H1 (cell line): ENCODE measurements at regions not wholly inside any gene's neighbourhood (a gene's known extent, or its start where the extent isn't known, plus 50 kb on each side); places are given as distances from the start of the nearest gene placed in this dataset.

Source experiments
- CTCF ChIA-PET: fragments of 300-600 bp; sonication (Branson Sonifier 250); formaldehyde crosslinking; loops from one replicate; lab custom pipeline; 2021; ENCODE audit not compliant: partially characterized antibody; lab: Charles Lee
- POLR2A ChIA-PET: fragments of 300-600 bp; sonication (Branson Sonifier 250); formaldehyde crosslinking; loops from one replicate; lab custom pipeline; 2021; ENCODE audit warnings: inconsistent platforms; ENCODE audit not compliant: partially characterized antibody; lab: Charles Lee
- DNase-seq, 2 experiments: peaks; one replicate each; pipeline versions ENCODE4 v3.0.0 to v3.0.0-alpha.2; 2010 to 2022; ENCODE audit warnings: low spot score in 2 of 2, low read depth in 1 of 2, mixed read lengths in 1 of 2
- FAIRE-seq: peaks from 2 replicates; lab custom pipeline; 2011; peaks lifted over from hg19 to GRCh38; lab: Jason Lieb, UNC
- H2AFZ ChIP-seq: 2 replicates; pipeline ENCODE4 v1.8.1; 2012; ENCODE audit warnings: low read length, inconsistent platforms
- H2AK5ac ChIP-seq: 2 replicates; pipeline ENCODE4 v1.6.1; 2013; ENCODE audit warnings: low read depth, low read length
- H2BK120ac ChIP-seq: replicated peaks from 2 replicates; pipeline ENCODE3; 2013; ENCODE audit warnings: low read depth, low read length, inconsistent platforms
- H2BK12ac ChIP-seq: 2 replicates; pipeline ENCODE4 v1.6.1; 2013; ENCODE audit warnings: low read depth, low read length
- H2BK15ac ChIP-seq: 2 replicates; pipeline ENCODE4 v1.6.1; 2013; ENCODE audit warnings: low read length
- H2BK20ac ChIP-seq: 2 replicates; pipeline ENCODE4 v1.6.1; 2013; ENCODE audit warnings: low read length
- H2BK5ac ChIP-seq: 2 replicates; pipeline ENCODE4 v1.6.1; 2013; ENCODE audit warnings: low read depth, low read length
- H3K14ac ChIP-seq: 2 replicates; pipeline ENCODE4 v1.6.1; 2013; ENCODE audit warnings: inconsistent platforms; ENCODE audit not compliant: insufficient read length
- H3K18ac ChIP-seq: 2 replicates; pipeline ENCODE4 v1.6.1; 2013; ENCODE audit warnings: low read length; ENCODE audit errors: extremely low read depth
- H3K23ac ChIP-seq: 2 replicates; pipeline ENCODE4 v1.6.1; 2013; ENCODE audit warnings: inconsistent platforms; ENCODE audit not compliant: insufficient read length
- H3K23me2 ChIP-seq: 2 replicates; pipeline ENCODE4 v1.6.1; 2013; ENCODE audit warnings: low read depth, low read length
- H3K27ac ChIP-seq: 2 replicates; pipeline ENCODE4 v1.6.1; 2011; ENCODE audit warnings: low read depth, low read length, inconsistent platforms
- H3K27me3 ChIP-seq, 4 experiments: replicated peaks in 1 of 4; 1 replicate in 1 of 4; 2 replicates in 3 of 4; pipeline versions ENCODE4 v1.6.1 to v1.8.1; 2011 to 2013; ENCODE audit warnings: low read length in 3 of 4, mild to moderate bottlenecking in 3 of 4, inconsistent platforms in 2 of 4, mixed read lengths in 2 of 4, moderate library complexity in 1 of 4; ENCODE audit not compliant: control insufficient read depth in 3 of 4, insufficient read depth in 3 of 4; ENCODE audit errors: extremely low read depth in 1 of 4
- H3K36me3 ChIP-seq, 4 experiments: 2 replicates each; pipeline versions ENCODE4 v1.6.1 to v1.8.1; 2011 to 2013; ENCODE audit warnings: mild to moderate bottlenecking in 4 of 4, low read length in 3 of 4, moderate library complexity in 2 of 4, control low read depth in 1 of 4, inconsistent platforms in 1 of 4; ENCODE audit not compliant: insufficient read depth in 4 of 4, control insufficient read depth in 2 of 4
- H3K4ac ChIP-seq: replicated peaks from 2 replicates; pipeline ENCODE3; 2013; ENCODE audit warnings: low read length, low read depth, mixed read lengths, inconsistent platforms; ENCODE audit not compliant: insufficient read length
- H3K4me1 ChIP-seq, 4 experiments: replicated peaks in 1 of 4; 1 replicate in 1 of 4; 2 replicates in 3 of 4; pipeline versions ENCODE4 v1.6.1 to v1.8.1; 2011 to 2013; ENCODE audit warnings: low read length in 3 of 4, inconsistent platforms in 2 of 4, mixed read lengths in 1 of 4; ENCODE audit not compliant: insufficient read depth in 4 of 4, control insufficient read depth in 3 of 4
- H3K4me2 ChIP-seq, 2 experiments: 2 replicates each; pipeline versions ENCODE4 v1.6.1 to v1.8.1; 2011 to 2013; ENCODE audit warnings: low read depth in 2 of 2, low read length in 2 of 2, control low read depth in 1 of 2, inconsistent platforms in 1 of 2, mild to moderate bottlenecking in 1 of 2; ENCODE audit not compliant: insufficient read depth in 1 of 2
- H3K4me3 ChIP-seq, 4 experiments: fragments of 200-600, 300-600 bp in 1 of 4; sonication (generic), shearing (Covaris generic), sonication (Bioruptor Twin) in 1 of 4; 2 replicates each; pipeline versions ENCODE4 v1.5.1 to v1.8.1; 2011 to 2016; ENCODE audit warnings: low read length in 4 of 4, low read depth in 3 of 4, control low read depth in 2 of 4, inconsistent platforms in 2 of 4, mild to moderate bottlenecking in 2 of 4, mixed read lengths in 1 of 4, moderate library complexity in 1 of 4; ENCODE audit not compliant: insufficient read depth in 2 of 4; ENCODE audit errors: extremely low read depth in 1 of 4
- H3K56ac ChIP-seq: replicated peaks from 2 replicates; pipeline ENCODE3; 2013; ENCODE audit warnings: low read depth, mild to moderate bottlenecking, mixed read lengths, low read length, inconsistent platforms; ENCODE audit not compliant: insufficient read length
- H3K79me1 ChIP-seq: 2 replicates; pipeline ENCODE4 v1.6.1; 2013; ENCODE audit warnings: low read depth, low read length, control low read depth
- H3K79me2 ChIP-seq, 2 experiments: 2 replicates each; pipeline versions ENCODE4 v1.6.1 to v1.8.1; 2012 to 2013; ENCODE audit warnings: low read length in 2 of 2, mild to moderate bottlenecking in 2 of 2, inconsistent platforms in 1 of 2; ENCODE audit not compliant: insufficient read depth in 2 of 2, control insufficient read depth in 1 of 2
- H3K9ac ChIP-seq, 4 experiments: replicated peaks in 1 of 4; 1 replicate in 1 of 4; 2 replicates in 3 of 4; pipeline versions ENCODE4 v1.6.1 to v1.8.1; 2011 to 2013; ENCODE audit warnings: low read depth in 3 of 4, low read length in 3 of 4, control low read depth in 2 of 4, mild to moderate bottlenecking in 2 of 4, moderate library complexity in 2 of 4, inconsistent platforms in 1 of 4; ENCODE audit errors: extremely low read depth in 1 of 4
- H3K9me3 ChIP-seq, 2 experiments: 2 replicates each; pipeline versions ENCODE4 v1.6.1 to v1.8.1; 2012 to 2013; ENCODE audit warnings: mild to moderate bottlenecking in 2 of 2, moderate library complexity in 2 of 2, control low read depth in 1 of 2, inconsistent platforms in 1 of 2, low read depth in 1 of 2, low read length in 1 of 2, mixed read lengths in 1 of 2; ENCODE audit not compliant: insufficient read depth in 2 of 2
- H4K20me1 ChIP-seq, 2 experiments: replicated peaks in 1 of 2; 2 replicates each; pipeline versions ENCODE3 to v1.8.1; 2011 to 2013; ENCODE audit warnings: inconsistent platforms in 2 of 2, low read length in 2 of 2, mild to moderate bottlenecking in 1 of 2; ENCODE audit not compliant: insufficient read depth in 2 of 2, control insufficient read depth in 1 of 2
- H4K5ac ChIP-seq: 2 replicates; pipeline ENCODE4 v1.6.1; 2013; ENCODE audit warnings: low read length, low read depth, mixed read lengths, inconsistent platforms; ENCODE audit not compliant: insufficient read length
- H4K8ac ChIP-seq: 2 replicates; pipeline ENCODE4 v1.8.0; 2013; ENCODE audit warnings: mild to moderate bottlenecking, moderate library complexity, low read length, inconsistent platforms; ENCODE audit not compliant: insufficient read depth; ENCODE audit errors: extremely low read depth
- H4K91ac ChIP-seq: replicated peaks from 2 replicates; pipeline ENCODE3; 2013; ENCODE audit warnings: low read length, mixed read lengths, inconsistent platforms; ENCODE audit not compliant: insufficient read length
- ATF2 ChIP-seq: IDR thresholded peaks from 2 replicates; pipeline ENCODE4 v1.6.1; 2012; ENCODE audit warnings: low read length, inconsistent platforms
- BRCA1 ChIP-seq: IDR thresholded peaks from 2 replicates; pipeline ENCODE4 v1.6.1; 2012; ENCODE audit warnings: low read depth, low read length, improper control_type of control experiment
- CTBP2 ChIP-seq: IDR thresholded peaks from 2 replicates; pipeline ENCODE4 v1.7.0; 2011; ENCODE audit warnings: borderline replicate concordance, mild to moderate bottlenecking, moderate library complexity, mixed read lengths, low read length; ENCODE audit not compliant: insufficient read depth, insufficient read length
- E2F6 ChIP-seq: IDR thresholded peaks from 2 replicates; pipeline ENCODE4 v1.6.1; 2012; ENCODE audit warnings: inconsistent platforms
- KDM4A ChIP-seq: IDR thresholded peaks from one replicate; pipeline ENCODE4 v1.7.1; 2012; ENCODE audit warnings: low read depth, mild to moderate bottlenecking, moderate library complexity, low read length, inconsistent platforms; ENCODE audit not compliant: severe bottlenecking
- MAFK ChIP-seq: IDR thresholded peaks from 2 replicates; pipeline ENCODE4 v1.6.1; 2012; ENCODE audit warnings: low read depth, mild to moderate bottlenecking, improper control_type of control experiment, low read length
- POLR2A ChIP-seq, 2 experiments: IDR thresholded peaks; 1 replicate in 1 of 2; 2 replicates in 1 of 2; pipeline ENCODE4 v1.6.1; 2011; ENCODE audit warnings: low read depth in 2 of 2, low read length in 2 of 2, mild to moderate bottlenecking in 2 of 2; ENCODE audit errors: control extremely low read depth in 1 of 2
- SIRT6 ChIP-seq: IDR thresholded peaks from one replicate; pipeline ENCODE4 v1.7.1; 2012; ENCODE audit warnings: low read length, inconsistent platforms
- SP4 ChIP-seq: IDR thresholded peaks from 2 replicates; pipeline ENCODE4 v1.6.1; 2012; ENCODE audit warnings: low read length, inconsistent platforms
- SRF ChIP-seq: IDR thresholded peaks from 2 replicates; pipeline ENCODE4 v1.6.1; 2011; ENCODE audit warnings: mild to moderate bottlenecking, low read depth, low read length, moderate library complexity
- WGBS, 2 experiments: shearing (Covaris generic) in 1 of 2; methylation state at CpG; one replicate each; pipeline versions ENCODE4 v1.1.6 to v1.1.7; 2013 to 2015; ENCODE audit warnings: low lambda C conversion rate in 2 of 2, mixed read lengths in 2 of 2, inconsistent platforms in 1 of 2, low coverage in 1 of 2, missing lambda C conversion rate in 1 of 2; ENCODE audit not compliant: insufficient replicate concordance in 2 of 2, insufficient coverage in 1 of 2, insufficient read length in 1 of 2; ENCODE audit errors: extremely low coverage in 1 of 2, missing lambda C conversion rate in 1 of 2; 5-methylcytosine and 5-hydroxymethylcytosine counted together
- TF ChIP-seq, protein P1 (sequence below): IDR thresholded peaks from 2 replicates; pipeline ENCODE4 v1.6.1; 2012; ENCODE audit warnings: inconsistent platforms

DNA sequence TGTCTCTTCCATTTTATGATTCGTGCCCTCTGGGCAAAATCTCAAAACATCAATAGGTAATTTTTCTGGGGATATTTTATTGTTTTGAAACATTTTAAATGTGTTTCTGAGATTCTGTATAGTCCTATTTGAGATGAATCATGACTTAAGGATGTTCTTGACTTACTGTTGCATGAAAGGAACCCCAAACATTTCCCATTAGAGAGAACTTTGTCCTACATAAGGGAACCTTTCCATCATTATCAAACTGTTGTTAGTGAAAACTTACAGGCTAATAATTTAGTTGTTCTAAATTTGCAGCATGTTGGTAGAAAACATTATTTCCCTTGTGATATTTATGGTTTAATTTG is 523.3 kb downstream of the PPARGC1A start:
- Histone ChIP-seq H3K23ac (no peak overlapping the region), H3K14ac (no peak overlapping the region), H3K36me3 (no peaks in the 10 kb centered on the region), H2BK120ac (no peak overlapping the region), H4K5ac (no peak overlapping the region), H3K4me3 (no peak overlapping the region), H3K4me1 (peaks cover 0 to 4% (median 1%) of the 10 kb centered on the region in 4 experiments; a peak in 3 of 7 replicates), H4K20me1 (no peaks in the 10 kb centered on the region), H4K8ac (no peak overlapping the region), H2AFZ (no peak overlapping the region), H3K4me2 (no peak overlapping the region), H3K9ac (no peak overlapping the region), H2BK20ac (no peak overlapping the region), H3K27me3 (no peaks in the 10 kb centered on the region), H3K56ac (no peak overlapping the region), H3K27ac (no peak overlapping the region), H3K4ac (no peak overlapping the region), H2BK12ac (no peak overlapping the region), H2BK15ac (no peak overlapping the region), H2AK5ac (no peak overlapping the region), H2BK5ac (no peak overlapping the region), H3K23me2 (no peaks in the 10 kb centered on the region), H3K9me3 (no peaks in the 10 kb centered on the region), H4K91ac (no peak overlapping the region), H3K18ac (no peak overlapping the region), H3K79me2 (no peaks in the 10 kb centered on the region), H3K79me1 (no peaks in the 10 kb centered on the region)
- 91% methylated on average over 1 of the region's 1 CpG; no CpG with 5 or more reads in 1 of the 2 experiments for WGBS, 2 experiments
- DNase-seq (no peak), FAIRE-seq (no peak)
- no peak for TF ChIP-seq SP4
- TF ChIP-seq BRCA1, result no peak
- no peak for TF ChIP-seq SIRT6
- no peak for TF ChIP-seq SRF
- TF ChIP-seq, protein P1, sequence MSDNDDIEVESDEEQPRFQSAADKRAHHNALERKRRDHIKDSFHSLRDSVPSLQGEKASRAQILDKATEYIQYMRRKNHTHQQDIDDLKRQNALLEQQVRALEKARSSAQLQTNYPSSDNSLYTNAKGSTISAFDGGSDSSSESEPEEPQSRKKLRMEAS, result no peak
- no peak for TF ChIP-seq CTBP2
- no peak for TF ChIP-seq E2F6
- no peak for TF ChIP-seq POLR2A (IDR thresholded peaks at IDR 0.05; ENCODE audit: control extremely low read depth in 1 of 2, low read depth in 2 of 2, low read length in 2 of 2)
- TF ChIP-seq MAFK, result no peak
- no peak for TF ChIP-seq KDM4A
- no peak for TF ChIP-seq ATF2
- ChIA-PET POLR2A (no interaction called here), CTCF (interaction anchor here (3.2 kb wide), 1 partner anchor 248 kb away, joined by 17 read pairs; no protein-coding TSS in a partner anchor)
